GM19452 (cell line): ENCODE measurements at regions not wholly inside any gene's neighbourhood (a gene's known extent, or its start where the extent isn't known, plus 50 kb on each side); places are given as distances from the start of the nearest gene placed in this dataset.

Experiments used
- ATAC-seq: cut with Tn5 transposase; IDR thresholded peaks from one replicate; pipeline ENCODE4 v1.9.1; 2021; ENCODE audit not compliant: unreplicated experiment

DNA sequence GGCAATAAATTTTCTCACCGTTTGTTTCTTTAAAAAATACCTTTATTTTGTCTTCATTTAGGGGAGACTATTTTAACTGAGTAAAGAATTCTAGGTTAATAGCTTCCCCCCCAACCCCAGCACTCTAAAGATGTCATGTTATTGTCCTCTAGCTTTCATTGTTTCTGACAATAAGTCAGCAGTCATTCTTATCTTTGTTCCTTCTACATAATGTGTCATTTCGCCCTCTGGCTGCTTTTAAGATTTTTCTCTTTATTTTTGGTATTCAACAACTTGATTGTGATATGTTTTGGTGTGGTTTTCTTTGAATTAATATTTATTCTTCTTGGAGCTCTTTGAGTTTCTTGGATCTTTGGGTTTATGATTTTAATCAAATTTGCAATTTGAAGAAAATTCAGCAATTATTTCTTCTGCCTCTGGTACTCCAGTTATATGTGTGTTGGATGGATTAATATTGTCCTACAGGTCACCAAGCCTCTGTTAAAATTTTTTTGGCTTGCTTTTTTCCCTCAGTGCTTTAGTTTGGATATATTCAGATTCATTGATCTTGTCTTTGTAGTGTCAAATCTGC, 64.6 kb upstream of the ELN start:
- ATAC-seq = no peak

- no peak for ATAC-seq
These were observed 63.2 kb upstream of the ELN start for GRCh38 chr7:73964786-73965185.

- ATAC-seq = no peak
These were observed 61.7 kb upstream of the ELN start for GRCh38 chr7:73966062-73966940.

DNA sequence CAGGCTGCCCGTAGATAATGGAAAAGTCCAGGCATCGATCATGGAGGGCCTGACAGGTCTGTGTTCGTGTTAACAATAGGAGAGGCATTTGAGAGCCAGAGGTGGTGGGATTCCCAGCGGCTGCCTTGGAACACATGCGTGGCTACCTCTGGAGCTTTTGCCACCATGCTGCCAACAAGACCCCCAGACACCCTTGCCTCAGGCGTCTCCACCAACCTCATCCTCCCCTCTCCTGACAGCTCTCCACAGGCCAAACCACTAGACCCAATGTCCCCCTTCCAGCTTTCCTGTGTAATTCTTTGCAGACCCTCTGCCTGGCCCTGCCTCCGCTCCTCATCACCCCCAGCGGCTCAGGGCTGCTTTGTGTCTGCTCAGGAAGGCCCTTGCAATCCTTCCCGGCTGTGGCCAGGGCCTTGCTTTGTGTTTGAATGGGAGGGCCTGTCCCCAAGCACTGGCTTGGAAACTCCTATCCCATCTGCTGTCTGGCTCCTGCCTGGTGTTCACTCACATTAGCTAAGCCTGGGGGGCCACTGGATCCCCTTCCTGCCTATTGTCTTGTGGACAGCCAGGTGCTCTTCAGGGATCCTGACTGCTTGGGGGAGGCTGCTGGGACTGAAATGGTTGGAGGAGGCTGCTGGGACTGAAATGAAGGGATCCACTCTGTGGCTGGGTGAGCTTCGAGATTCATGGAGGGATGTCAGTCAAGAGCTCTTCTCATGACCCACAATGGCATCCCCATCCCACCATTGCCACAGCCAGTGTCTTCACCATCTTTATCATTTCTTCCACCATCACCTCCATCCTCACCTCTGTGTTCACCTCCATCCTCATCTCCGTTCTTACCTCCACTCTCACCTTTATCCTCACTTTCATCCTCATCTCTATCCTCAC, 60.8 kb upstream of the ELN start:
- no peak for ATAC-seq

DNA sequence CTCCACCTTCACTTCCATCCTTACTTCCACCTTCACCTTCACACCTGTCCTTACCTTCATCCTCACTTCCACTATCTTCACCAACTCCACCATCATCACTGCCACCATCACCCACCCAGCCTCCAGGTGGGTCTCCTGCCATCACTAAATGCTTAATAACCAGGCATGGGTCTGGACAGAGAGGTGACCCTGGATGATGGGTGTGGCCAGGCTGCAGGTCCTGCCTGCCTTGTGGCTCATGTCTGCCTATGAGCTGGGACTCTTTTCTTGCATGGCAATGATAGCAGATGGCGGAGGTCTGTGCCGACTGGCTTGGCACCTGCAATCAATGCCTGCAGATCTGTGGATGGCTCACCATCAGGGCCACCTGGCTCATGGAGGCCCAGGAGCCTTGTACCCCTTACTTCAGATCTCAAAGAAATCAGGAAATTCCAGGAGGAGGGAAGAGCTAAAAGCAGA, 60.1 kb upstream of the ELN start:
- no peak for ATAC-seq

DNA sequence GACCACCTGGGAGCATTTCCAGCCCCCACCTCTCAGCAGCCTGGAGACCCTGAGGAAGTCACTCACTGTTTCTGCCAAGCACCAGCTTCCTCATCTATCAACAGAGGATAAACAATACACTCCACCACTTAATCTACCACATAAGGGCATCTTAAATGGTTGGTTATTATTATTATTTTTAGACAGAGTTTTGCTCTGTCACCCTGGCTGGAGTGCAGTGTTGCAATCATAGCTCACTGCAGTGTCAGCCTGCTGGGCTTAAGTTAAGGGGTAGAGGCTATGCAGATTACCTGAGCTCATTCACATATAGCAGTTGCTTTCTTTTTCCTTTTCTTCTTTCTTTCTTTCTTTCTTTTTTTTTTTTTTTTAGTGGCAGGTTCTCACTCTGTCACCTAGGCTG, 59.5 kb upstream of the ELN start:
- ATAC-seq = no peak

DNA sequence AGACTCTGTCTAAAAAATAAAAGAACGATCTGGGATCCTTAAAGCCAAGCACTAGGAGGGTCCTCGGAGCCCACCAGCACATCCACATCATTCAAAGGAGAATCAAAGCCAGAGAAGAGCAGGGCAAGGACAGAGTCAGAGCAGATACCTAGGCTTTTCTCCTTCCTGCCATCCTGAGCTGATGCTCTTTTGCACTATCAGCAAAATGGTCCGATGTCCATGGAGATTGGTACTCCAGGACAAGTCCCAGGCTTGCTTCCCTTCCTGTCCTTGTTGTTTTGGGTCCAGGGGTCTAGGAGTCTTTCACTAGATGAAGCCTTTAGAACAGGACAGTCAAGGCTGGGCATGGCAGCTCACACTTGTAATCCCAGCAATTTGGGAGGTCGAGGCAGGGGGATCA, 58.0 kb upstream of the ELN start:
- ATAC-seq = no peak

- ATAC-seq = no peak
These were observed 57.2 kb upstream of the ELN start for GRCh38 chr7:73970801-73971229.

DNA sequence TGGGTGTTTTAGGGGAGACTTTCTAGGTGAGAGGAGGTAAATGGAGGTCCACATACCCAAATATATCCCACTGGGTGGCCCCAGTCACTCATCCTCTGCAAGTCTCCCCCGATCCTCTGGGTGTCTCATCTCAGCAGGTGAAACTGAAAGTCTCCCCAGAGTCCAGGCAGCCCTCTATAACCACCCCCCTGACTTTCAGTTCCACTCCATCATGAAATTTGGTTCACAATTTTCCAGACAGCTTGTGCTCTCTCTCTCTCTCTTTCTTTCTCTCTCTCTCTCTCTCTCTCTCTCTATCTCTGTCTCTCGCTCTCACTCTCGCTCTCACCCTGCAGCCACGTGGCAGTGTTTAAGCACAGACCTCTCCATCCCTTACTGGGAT, 56.7 kb upstream of the ELN start:
- ATAC-seq = peak; percentile 69

- ATAC-seq = no peak
These were observed 56.1 kb upstream of the ELN start for GRCh38 chr7:73971704-73972341.

- no peak for ATAC-seq
These were observed 55.4 kb upstream of the ELN start for GRCh38 chr7:73972614-73973013.

- ATAC-seq = no peak
These were observed 54.9 kb upstream of the ELN start for GRCh38 chr7:73973091-73973490.

DNA sequence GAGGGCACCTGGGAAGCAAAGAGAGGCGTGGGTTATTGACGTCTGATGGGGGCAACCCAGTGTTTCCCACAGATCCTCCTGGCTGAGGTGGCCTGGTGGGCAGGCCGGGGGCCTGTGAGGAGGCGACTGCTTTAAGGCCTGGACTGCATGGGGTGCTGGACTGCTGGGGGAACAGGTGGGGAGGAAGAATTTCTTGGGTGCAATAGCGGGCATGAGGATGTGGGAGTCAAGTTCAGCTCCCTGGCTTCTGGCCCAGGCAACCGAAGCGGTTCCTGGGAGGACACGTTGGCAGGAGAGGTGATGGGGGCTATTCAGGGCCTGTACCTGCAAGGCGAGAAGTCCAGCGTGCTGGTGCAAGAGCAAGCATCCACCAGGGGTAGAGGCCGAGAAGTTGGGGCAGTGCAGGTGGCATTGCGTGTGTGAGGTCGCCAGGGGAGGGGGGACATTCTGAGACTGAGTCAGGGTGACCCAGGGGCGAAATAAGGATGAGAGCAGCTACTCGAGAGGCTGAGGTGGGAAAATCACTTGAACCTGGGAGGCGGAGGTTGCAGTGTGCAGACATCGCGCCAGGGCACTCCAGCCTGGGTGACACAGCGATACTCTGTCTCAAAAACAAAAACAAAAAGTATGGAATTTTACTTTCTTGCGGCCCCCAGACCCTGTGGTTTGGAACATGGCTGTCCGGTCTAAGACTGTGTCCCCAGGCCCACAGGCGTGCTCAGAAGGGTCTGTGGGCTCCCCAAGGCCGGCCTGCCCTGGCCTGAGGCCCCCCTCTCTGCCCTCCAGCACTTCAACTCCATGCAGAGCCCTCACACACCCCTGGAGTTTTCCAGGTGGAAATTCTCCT, 53.6 kb upstream of the ELN start:
- ATAC-seq = no peak

DNA sequence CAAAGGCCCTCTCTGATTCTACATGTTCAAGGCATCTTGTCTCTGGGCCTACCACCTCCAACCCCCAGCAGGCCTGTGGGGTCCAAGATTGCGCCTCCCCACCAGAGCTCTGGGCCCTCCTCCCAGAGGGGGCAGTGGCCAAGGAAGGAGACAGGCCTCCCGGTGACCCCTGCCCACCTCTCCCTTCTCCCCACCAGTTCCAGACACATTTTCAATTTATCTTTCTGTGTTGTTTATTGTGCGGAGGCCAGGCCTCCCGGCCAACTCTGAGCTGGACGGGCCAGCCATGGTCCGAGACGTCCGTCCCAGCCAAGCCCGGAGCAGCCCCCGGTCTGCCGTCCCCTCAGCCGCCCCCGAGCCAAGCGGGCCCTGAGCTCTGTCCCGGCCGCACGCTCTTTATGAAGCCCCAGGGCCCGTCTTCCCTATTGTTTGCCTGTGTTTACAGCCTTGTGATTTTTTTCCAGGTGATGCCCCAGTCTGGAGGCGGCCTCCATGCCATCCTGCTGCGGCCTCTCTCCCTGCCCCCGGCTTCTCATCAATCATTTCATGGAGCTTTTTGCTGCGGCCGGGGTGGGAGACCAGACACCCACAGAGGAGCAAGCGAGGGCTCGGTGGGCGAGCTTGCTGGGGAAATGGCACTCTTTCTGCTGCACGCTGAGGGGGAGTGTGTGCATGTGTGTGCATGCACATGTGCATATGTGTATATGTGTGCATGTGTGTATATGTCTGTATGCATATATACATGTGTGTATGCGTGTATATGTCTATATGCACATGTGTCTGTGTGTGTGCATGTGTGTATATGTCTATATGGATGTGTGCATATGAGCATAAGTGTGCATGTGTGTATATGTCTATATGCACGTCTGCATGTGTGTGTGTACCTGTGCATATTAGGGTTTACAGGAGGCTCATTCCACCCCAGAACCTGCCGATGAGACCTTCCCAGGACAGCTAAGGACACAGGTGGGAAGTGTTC, 52.7 kb upstream of the ELN start:
- no peak for ATAC-seq

DNA sequence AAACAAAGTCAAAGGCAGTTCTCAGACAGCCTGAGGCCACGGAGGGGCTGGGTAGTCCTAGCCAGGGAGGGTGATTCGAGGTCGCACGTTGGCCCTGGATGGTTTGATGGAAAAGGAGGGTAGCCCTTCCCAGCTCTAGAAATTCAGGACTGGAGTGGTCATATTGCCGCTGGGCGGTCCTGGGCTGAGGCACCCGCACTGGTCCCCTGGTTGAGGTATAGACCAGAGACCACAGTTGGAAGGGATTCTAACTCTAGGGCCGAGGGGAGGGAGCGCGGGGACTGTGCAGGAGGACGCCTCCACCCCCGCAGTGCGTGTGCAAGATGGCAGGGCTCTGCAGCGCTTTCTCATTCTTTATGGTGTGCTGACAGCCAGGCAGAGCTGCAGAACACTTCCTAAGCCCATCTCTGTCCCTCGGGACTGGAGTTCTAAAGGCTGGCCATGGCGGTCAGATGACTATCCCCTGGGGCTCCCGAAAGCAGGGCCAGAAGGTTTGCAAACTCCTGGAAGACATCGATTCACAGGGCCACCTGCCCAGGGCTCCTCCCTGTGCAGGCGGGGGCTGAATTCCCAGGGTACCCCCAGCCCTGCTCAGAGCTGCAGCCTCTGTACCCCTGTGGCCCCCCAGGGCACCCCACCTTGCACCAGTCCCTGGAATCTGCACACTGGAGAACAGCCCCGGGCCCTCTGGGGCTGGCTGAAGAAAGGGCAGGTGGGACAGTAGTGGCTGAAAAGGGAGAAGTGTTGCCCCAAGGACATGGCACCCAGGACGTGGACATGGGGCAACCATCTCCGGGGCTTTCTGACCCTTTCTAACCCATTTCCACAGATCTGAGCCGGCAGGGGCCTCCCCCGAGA, 51.0 kb upstream of the ELN start:
- ATAC-seq = no peak

DNA sequence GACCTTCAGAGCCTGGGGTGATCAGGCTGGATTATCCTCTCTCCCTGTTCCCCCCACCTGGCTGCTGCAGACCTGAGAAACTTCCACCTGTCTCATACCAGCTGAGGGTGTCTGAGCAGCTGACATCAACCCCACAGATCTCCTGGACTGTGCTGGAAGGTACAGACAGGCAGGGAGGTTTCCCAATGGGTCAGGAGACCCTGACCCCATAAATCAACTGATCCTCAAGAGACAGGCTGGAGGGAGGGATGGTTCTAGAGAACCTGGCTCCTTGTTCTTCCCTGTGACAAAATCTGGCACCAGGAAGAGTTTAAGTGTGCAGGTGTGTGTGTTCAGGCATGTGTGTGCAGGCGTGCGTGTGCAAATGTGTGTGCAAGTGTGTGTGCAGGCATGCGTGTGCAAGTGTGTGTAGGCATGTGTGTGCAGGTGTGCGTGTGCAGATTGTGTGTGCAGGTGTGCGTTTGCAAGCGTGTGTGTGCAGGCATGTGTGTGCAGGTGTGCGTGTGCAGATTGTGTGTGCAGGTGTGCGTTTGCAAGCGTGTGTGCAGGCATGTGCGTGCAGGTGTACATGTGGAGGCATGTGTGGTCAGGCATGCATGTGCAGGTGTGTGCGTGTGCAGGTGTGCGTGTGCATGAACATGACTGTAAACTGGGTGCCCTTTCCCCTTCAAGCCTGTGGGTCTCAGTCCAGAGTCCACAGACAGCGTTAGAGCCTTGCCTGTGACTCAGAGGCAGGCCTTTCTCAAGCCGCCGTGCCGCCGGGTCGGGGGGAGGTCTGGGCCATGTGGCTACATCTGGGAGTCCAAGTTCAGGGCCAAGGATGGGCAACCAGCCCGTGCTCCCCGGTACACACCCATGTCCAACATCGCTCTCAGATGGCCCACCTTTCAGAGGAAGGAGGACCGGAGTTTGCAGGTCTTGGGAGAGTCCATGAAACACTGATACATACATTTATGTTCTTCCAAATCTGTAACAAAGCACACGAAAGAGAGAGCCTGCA, 50.1 kb upstream of the ELN start:
- no peak for ATAC-seq
